Activated CD4-positive, alpha-beta memory T cell treated with anti-CD3 and anti-CD28 coated beads for 36 hours (primary cell): ENCODE measurements at regions not wholly inside any gene's neighbourhood (a gene's known extent, or its start where the extent isn't known, plus 50 kb on each side); places are given as distances from the start of the nearest gene placed in this dataset.
"Not testable (repeated sequence)": the region's sequence is repeated elsewhere in the genome, so short reads cannot be mapped to it uniquely, and the experiment has no call there.

Source experiments
- CTCF ChIA-PET: fragments of 350-600 bp; sonication (Branson Sonifier 250); formaldehyde crosslinking; loops from one replicate; lab custom pipeline; 2021; ENCODE audit warnings: antibody characterized with exemption, inconsistent platforms; lab: Charles Lee
- POLR2A ChIA-PET: fragments of 350-600 bp; sonication (Branson Sonifier 250); formaldehyde crosslinking; loops from one replicate; lab custom pipeline; 2021; ENCODE audit warnings: antibody characterized with exemption; lab: Charles Lee
- DNase-seq: peaks from one replicate; pipeline ENCODE4 v3.0.0-alpha.2; 2020
- H3K27ac Mint-ChIP-seq: one replicate; pipeline ENCODE4 v1.8.0; 2021; ENCODE audit warnings: mixed read lengths
- H3K27me3 Mint-ChIP-seq: one replicate; pipeline ENCODE4 v1.8.0; 2021; ENCODE audit warnings: mixed read lengths
- H3K36me3 Mint-ChIP-seq: one replicate; pipeline ENCODE4 v1.8.0; 2021; ENCODE audit warnings: mixed read lengths
- H3K4me1 Mint-ChIP-seq: one replicate; pipeline ENCODE4 v1.8.0; 2021; ENCODE audit warnings: low read depth, mixed read lengths
- H3K4me3 Mint-ChIP-seq: one replicate; pipeline ENCODE4 v1.8.0; 2021; ENCODE audit warnings: mild to moderate bottlenecking, mixed read lengths
- H3K9me3 Mint-ChIP-seq: one replicate; pipeline ENCODE4 v1.8.0; 2021; ENCODE audit warnings: mixed read lengths
- intact Hi-C: fragments of 100-400 bp; cut with micrococcal nuclease; formaldehyde crosslinking; loops from one replicate; pipeline ENCODE4 v1.15.1; 2023

- intact Hi-C loops = no loop called here
- Mint-ChIP-seq H3K9me3 (peaks cover 11% of the 10 kb centered on the region), H3K4me3 (no peak overlapping the region), H3K4me1 (no peaks in the 10 kb centered on the region), H3K27me3 (no peaks in the 10 kb centered on the region), H3K27ac (no peak overlapping the region), H3K36me3 (no peaks in the 10 kb centered on the region)
- ChIA-PET POLR2A (no interaction called here), CTCF (no interaction called here)
- DNase-seq = no peak
Measured at GRCh38 chr13:56182598-56182997, 958.1 kb upstream of the PRR20A start.

GRCh38 chr13:56187331-56187730 is 953.4 kb upstream of the PRR20A start:
- Mint-ChIP-seq H3K4me3 (no peak overlapping the region), H3K27ac (no peak overlapping the region), H3K4me1 (no peaks in the 10 kb centered on the region), H3K27me3 (no peaks in the 10 kb centered on the region), H3K9me3 (peaks cover 18% of the 10 kb centered on the region), H3K36me3 (no peaks in the 10 kb centered on the region)
- no peak for DNase-seq
- ChIA-PET POLR2A (no interaction called here), CTCF (no interaction called here)
- intact Hi-C loops = no loop called here

DNA sequence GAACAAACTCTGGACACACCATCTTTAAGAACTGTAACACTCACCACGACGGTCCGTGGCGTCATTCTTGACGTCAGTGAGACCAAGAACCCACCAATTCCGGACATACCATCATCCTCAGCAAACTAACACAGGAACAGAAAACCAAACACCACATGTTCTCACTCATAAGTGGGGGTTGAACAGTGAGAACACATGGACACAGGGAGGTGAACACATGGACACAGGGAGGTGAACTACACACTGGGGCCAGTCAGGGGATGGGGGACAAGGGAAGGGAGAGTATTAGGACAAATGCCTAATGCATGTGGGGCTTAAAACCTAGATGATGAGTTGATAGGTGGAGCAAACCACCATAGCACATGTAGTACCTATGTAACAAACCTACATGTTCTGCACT is 952.1 kb upstream of the PRR20A start:
- H3K4me3 Mint-ChIP-seq, DNase-seq, H3K27me3 Mint-ChIP-seq, H3K27ac Mint-ChIP-seq, CTCF ChIA-PET, H3K36me3 Mint-ChIP-seq, POLR2A ChIA-PET, intact Hi-C loops, H3K4me1 Mint-ChIP-seq: not testable (repeated sequence)
- peaks cover 12% of the 10 kb centered on the region for H3K9me3 Mint-ChIP-seq

DNA sequence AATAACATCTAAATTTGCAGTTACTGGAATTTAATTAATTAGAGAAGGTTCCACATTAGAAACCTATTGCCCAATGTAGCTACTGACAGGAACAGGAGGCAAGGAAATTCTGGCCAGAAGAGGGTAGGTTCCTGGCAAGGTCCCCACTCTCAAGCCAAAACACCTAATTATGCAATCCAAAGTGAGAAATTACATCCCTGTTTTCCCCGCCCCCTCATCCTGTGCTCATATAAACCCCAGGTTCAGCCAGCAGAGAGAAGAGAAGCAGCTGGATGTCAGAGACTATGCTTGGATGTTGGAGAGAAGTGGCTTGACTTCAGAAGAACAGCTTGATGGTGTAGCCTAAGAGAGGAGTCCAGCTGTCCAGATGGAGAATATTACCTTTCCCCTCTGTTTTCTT is 951.3 kb upstream of the PRR20A start:
- intact Hi-C loops = no loop called here
- no peak for DNase-seq
- POLR2A ChIA-PET = no interaction called here
- no peaks in the 10 kb centered on the region for H3K36me3 Mint-ChIP-seq
- H3K4me3 Mint-ChIP-seq = no peak overlapping the region
- no peaks in the 10 kb centered on the region for H3K27me3 Mint-ChIP-seq
- H3K9me3 Mint-ChIP-seq = peaks cover 11% of the 10 kb centered on the region
- CTCF ChIA-PET = no interaction called here
- H3K27ac Mint-ChIP-seq = no peak overlapping the region
- no peaks in the 10 kb centered on the region for H3K4me1 Mint-ChIP-seq

DNA sequence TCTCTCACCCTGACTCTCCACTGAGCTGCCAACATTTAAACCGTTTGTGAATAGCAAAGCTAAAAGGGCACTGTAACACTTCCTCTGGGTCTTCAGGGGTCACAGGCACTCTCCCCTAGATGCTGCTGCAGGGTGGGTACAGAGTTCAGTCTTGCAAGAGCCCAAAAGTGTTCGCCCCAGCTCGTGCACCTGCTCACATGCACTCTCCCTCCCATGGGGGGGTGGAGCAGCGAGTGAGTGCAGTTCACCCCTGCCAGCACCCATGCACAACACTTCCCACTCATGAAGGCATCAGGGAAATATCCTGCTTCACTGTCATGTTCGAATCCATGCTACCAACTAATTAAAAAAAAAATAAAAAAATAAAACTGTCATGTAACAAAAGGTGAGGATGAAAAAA is 950.7 kb upstream of the PRR20A start:
- H3K27ac Mint-ChIP-seq = no peak overlapping the region
- POLR2A ChIA-PET = no interaction called here
- DNase-seq = no peak

DNA sequence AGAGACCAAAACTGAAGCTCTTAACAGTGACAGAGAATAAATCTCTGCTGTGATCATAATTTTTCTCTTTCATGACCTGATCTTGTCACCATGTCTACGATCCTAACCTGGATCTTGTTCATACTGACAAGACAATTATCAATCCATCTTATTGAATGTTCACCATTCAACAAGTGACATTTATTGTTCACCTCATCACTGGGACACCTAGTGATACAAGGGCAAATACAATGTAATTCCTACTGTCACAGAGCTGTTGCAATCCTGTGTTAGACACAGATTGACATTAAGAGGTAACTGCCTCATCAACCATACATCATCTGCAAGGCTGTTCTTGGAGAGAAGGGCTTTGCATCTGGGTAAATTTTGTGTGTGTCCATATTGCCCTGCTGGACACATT is 942.4 kb upstream of the PRR20A start:
- ChIA-PET POLR2A (no interaction called here), CTCF (no interaction called here)
- Mint-ChIP-seq H3K27me3 (no peaks in the 10 kb centered on the region), H3K4me1 (no peaks in the 10 kb centered on the region), H3K27ac (no peak overlapping the region), H3K4me3 (no peak overlapping the region), H3K9me3 (peaks cover 8% of the 10 kb centered on the region), H3K36me3 (no peaks in the 10 kb centered on the region)
- intact Hi-C loops = no loop called here
- no peak for DNase-seq

More for the DNA sequence above, 950.7 kb upstream of the PRR20A start:
- Mint-ChIP-seq H3K36me3 (no peaks in the 10 kb centered on the region), H3K9me3 (peaks cover 13% of the 10 kb centered on the region), H3K4me1 (no peaks in the 10 kb centered on the region), H3K4me3 (no peak overlapping the region), H3K27me3 (no peaks in the 10 kb centered on the region)
- CTCF ChIA-PET = no interaction called here
- intact Hi-C loops = no loop called here

DNA sequence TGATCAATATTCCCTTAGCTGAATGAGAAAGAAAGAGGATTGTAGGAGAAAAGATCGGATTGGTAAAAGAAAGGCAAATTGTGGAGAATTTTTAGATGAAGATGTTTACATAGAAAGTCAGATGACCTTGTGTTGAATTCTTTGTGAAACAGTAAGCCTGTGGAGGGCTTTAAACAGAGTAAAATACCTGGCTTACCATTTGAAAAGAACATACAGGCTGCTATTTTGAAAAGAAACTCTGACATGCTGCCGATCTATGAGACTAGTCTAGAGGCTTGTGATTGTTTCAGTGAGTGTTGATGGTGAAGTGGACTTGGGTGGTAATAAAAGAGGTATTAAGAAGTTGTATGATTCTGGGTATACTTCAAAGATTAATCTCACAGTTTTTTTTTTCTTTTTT is 938.9 kb upstream of the PRR20A start:
- DNase-seq = no peak

DNA sequence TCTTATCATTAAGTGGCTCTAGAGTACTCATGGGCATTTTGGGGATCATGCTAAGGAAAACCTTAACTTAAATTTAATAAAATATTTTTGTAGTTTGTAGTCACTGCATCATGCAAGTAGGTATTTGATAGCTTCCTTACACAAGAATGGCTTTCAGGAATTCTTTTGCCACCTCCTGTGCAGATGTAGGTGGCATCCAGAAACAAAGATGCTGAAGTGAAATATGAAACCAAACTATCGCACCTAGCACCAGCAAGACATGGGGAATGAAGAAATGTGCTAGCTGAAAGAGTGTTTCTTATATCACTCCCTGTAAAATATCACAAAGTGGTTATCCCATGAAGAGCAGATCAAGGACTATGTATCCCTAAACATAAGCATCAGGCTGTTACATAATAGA is 924.5 kb upstream of the PRR20A start:
- H3K27ac Mint-ChIP-seq = no peak overlapping the region
- DNase-seq = no peak
- intact Hi-C loops = no loop called here
- H3K27me3 Mint-ChIP-seq = no peaks in the 10 kb centered on the region
- H3K4me3 Mint-ChIP-seq = no peak overlapping the region
- peaks cover 27% of the 10 kb centered on the region for H3K9me3 Mint-ChIP-seq
- H3K36me3 Mint-ChIP-seq = no peaks in the 10 kb centered on the region
- ChIA-PET POLR2A (no interaction called here), CTCF (no interaction called here)
- H3K4me1 Mint-ChIP-seq = no peaks in the 10 kb centered on the region

More for the DNA sequence above, 938.9 kb upstream of the PRR20A start:
- ChIA-PET POLR2A (no interaction called here), CTCF (no interaction called here)
- H3K9me3 Mint-ChIP-seq = peaks cover 9% of the 10 kb centered on the region
- H3K4me1 Mint-ChIP-seq = no peaks in the 10 kb centered on the region
- intact Hi-C loops = no loop called here
- no peak overlapping the region for H3K27ac Mint-ChIP-seq
- no peaks in the 10 kb centered on the region for H3K27me3 Mint-ChIP-seq
- no peak overlapping the region for H3K4me3 Mint-ChIP-seq
- H3K36me3 Mint-ChIP-seq = no peaks in the 10 kb centered on the region

DNA sequence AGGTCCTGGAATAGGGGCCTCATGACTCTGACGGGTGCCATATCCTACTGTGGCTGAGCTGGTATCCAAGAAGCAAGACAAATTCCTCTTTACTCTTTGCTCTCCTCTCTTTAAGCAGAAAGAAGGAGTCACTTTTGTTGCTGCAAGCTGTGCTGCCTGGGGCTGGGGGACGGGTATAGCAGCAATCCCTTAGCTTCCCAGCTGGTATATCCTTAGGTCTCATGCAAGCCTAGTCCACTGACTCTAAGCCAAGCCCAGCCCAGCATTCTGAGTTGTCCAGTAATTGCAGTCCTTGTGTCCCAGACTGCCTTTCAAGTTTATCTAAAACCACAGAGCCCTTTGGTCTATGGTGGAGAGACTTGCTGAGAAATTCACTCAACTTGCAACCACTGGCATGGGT is 893.0 kb upstream of the PRR20A start:
- Mint-ChIP-seq H3K27ac (no peak overlapping the region), H3K4me1 (no peaks in the 10 kb centered on the region), H3K4me3 (no peak overlapping the region), H3K36me3 (no peaks in the 10 kb centered on the region), H3K27me3 (no peaks in the 10 kb centered on the region), H3K9me3 (peaks cover 33% of the 10 kb centered on the region)
- ChIA-PET POLR2A (no interaction called here), CTCF (no interaction called here)
- intact Hi-C loops = no loop called here
- no peak for DNase-seq

DNA sequence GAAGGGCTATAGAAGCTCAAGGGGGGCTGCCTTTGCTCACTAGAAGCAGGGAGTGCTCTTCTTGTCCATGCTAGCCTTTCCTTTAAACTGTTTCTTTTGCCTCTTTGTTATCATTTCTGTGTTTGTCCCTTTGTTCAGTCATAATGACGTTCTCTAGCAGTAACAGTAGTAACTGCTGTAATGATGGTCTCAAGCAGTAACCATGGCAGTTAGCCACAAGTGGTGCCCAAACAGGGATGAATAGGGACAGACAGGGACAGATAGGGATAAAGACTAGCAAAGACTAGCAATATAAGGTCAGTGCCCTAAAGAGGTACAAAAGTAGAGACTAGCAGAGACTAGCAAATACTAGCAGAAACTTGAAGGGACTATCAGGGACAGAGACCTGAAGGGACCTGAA is 869.0 kb upstream of the PRR20A start:
- Mint-ChIP-seq H3K36me3 (no peaks in the 10 kb centered on the region), H3K27ac (no peak overlapping the region), H3K4me3 (no peak overlapping the region), H3K4me1 (no peaks in the 10 kb centered on the region), H3K9me3 (peaks cover 19% of the 10 kb centered on the region), H3K27me3 (no peaks in the 10 kb centered on the region)
- ChIA-PET POLR2A (no interaction called here), CTCF (no interaction called here)
- DNase-seq = no peak
- intact Hi-C loops = no loop called here

DNA sequence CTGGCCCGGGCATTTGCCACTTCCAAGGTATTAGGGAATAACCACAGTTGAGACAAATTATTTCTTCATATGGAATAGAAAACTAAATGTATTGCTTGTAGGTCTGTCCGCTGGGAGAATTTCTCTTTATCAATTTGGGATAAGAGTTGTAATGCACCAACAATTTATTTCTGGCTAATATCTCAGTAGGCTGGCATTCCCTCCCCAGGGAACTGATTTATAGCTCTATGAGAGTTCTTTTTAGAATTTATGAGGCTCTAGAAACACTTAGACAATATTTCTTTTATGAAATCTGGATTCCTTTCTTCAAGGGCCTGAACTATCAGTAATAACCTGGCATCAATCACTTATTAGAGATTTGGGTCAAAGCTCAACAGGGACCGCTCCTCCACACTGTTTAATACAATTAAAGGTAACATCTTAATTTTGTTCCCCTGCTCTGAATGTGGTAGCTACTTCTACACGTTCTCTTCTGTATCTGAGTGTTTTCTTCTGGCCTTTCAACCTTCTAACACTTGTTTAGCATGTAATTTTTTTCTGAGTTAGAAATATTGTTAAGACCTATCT is 857.4 kb upstream of the PRR20A start:
- peaks cover 27% of the 10 kb centered on the region for H3K9me3 Mint-ChIP-seq
- H3K36me3 Mint-ChIP-seq = no peaks in the 10 kb centered on the region
- POLR2A ChIA-PET = no interaction called here
- H3K4me1 Mint-ChIP-seq = no peaks in the 10 kb centered on the region
- no peak for DNase-seq
- intact Hi-C loops = no loop called here
- no peak overlapping the region for H3K4me3 Mint-ChIP-seq
- no peak overlapping the region for H3K27ac Mint-ChIP-seq
- no peaks in the 10 kb centered on the region for H3K27me3 Mint-ChIP-seq
- CTCF ChIA-PET = no interaction called here

DNA sequence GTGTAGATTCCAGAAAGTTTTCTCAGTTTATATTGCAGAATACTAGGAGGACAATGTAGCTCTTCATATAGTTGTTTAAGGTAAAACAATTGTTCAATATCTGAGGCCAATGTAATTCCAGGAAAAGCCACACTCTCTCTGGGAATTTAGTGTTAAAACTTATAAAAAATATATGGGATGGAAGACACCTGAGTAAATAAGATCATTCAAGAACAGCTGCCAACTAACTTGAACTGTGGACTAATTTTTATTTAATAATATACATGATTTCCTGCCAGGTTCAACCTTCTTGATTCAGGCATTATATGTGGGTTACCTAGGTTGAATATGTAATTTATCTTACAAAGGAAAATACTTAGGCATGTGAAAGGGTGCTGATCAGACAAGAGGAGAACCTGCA is 841.1 kb upstream of the PRR20A start:
- no peaks in the 10 kb centered on the region for H3K27me3 Mint-ChIP-seq
- no peak overlapping the region for H3K4me3 Mint-ChIP-seq
- no peak overlapping the region for H3K27ac Mint-ChIP-seq
- DNase-seq = no peak
- no peaks in the 10 kb centered on the region for H3K36me3 Mint-ChIP-seq
- ChIA-PET CTCF (no interaction called here), POLR2A (no interaction called here)
- H3K9me3 Mint-ChIP-seq = peaks cover 6% of the 10 kb centered on the region
- intact Hi-C loops = no loop called here
- H3K4me1 Mint-ChIP-seq = no peaks in the 10 kb centered on the region

DNA sequence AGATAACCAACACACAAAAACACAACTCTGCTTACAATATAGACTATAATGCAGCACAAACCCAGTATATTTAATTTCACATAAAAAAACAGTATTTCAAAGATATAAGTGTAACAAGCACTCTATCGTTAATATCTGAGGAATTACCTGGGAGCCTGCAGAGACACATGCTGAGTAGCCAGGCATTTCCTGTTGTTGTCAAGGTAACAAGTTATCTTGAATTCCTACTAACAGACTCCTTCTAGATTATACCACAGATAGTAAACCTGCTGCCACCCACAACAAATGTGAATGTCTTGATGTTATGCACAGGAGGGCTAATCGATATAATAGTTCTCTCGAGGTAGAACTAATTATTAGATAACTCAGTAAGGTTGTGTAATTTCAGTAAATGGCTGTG is 826.0 kb upstream of the PRR20A start:
- Mint-ChIP-seq H3K27ac (no peak overlapping the region), H3K36me3 (no peaks in the 10 kb centered on the region), H3K27me3 (no peaks in the 10 kb centered on the region), H3K4me3 (no peak overlapping the region), H3K9me3 (peaks cover 24% of the 10 kb centered on the region), H3K4me1 (no peaks in the 10 kb centered on the region)
- DNase-seq = no peak
- intact Hi-C loops = no loop called here
- CTCF ChIA-PET = no interaction called here
- POLR2A ChIA-PET = no interaction called here
